ENCODE measurements at regions not wholly inside any gene's neighbourhood (a gene's known extent, or its start where the extent isn't known, plus 50 kb on each side); places are given as distances from the start of the nearest gene placed in this dataset.

DNA sequence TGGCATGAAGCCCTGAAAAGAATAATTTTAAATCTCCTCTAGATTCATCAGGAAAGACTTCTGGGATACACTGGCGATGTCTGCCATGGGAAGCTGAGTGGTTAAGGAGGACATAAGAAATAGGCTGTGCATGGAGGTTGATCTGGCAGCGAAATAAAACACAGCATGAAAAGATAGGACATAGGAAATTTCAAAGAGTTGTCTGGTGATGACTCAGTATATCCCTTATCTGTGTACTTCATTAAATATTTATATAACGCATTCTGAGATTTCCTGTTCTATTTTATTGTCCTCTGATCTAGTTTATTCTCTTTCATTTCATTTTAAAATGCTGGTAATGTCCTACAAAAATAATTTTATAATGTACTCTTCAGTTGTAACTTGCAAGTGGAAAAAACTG, 1337.3 kb upstream of the DDX18 start:
- Histone ChIP-seq H3K9ac (replicated peaks; ENCODE audit: extremely low read depth, insufficient read depth, low read length) (no peak overlapping the region), H3K4me2 (ENCODE audit: insufficient read depth, low read length) (no peak overlapping the region), H3K79me2 (ENCODE audit: control insufficient read depth, insufficient read depth, low read length) (no peaks in the 10 kb centered on the region), H3K36me3 (ENCODE audit: control insufficient read depth in 2 of 2, extremely low read depth in 1 of 2, insufficient read depth in 2 of 2, low read length in 2 of 2) (no peaks in the 10 kb centered on the region), H3K4me3 (replicated peaks in 1 of 3; ENCODE audit: insufficient read depth in 1 of 3, low read depth in 1 of 3, low read length in 3 of 3) (no peak overlapping the region), H2AFZ (ENCODE audit: low read depth, low read length) (no peak overlapping the region), H3K9me1 (replicated peaks; ENCODE audit: control insufficient read depth, extremely low read depth, insufficient read depth, low read length) (no peaks in the 10 kb centered on the region), H3K27ac (ENCODE audit: insufficient read depth, low read depth, low read length) (no peak overlapping the region), H3K27me3 (ENCODE audit: control insufficient read depth in 2 of 2, insufficient read depth in 2 of 2, low read length in 2 of 2) (no peaks in the 10 kb centered on the region), H3K9me3 (replicated peaks; ENCODE audit: control insufficient read depth, insufficient read depth, low read length) (peaks cover 3% of the 10 kb centered on the region), H3K4me1 (ENCODE audit: control insufficient read depth, extremely low read depth, insufficient read depth, low read length) (no peaks in the 10 kb centered on the region), H4K20me1 (replicated peaks; ENCODE audit: control insufficient read depth, extremely low read depth, insufficient read depth, low read length) (no peaks in the 10 kb centered on the region)
- BruUV-seq (replicated peaks): no TSS peak
- FAIRE-seq: no peak
- CTCF ChIA-PET: no interaction called here
- TF ChIP-seq POLR2A (IDR thresholded peaks at IDR 0.05; ENCODE audit: low read depth, low read length) (no peak), EZH2 (IDR thresholded peaks at IDR 0.05; ENCODE audit: borderline replicate concordance, low read depth, low read length, severe bottlenecking) (no peak)
- POLR2A ChIA-PET: no interaction called here
- dilution Hi-C loops (cut with MboI; ENCODE audit: extremely low pct_ligation_motif_present, low sequenced_read_pairs): no loop called here
- DNase-seq (ENCODE audit: low read depth, low spot score): no peak
- intact Hi-C loops (cut with micrococcal nuclease): no loop called here

DNA sequence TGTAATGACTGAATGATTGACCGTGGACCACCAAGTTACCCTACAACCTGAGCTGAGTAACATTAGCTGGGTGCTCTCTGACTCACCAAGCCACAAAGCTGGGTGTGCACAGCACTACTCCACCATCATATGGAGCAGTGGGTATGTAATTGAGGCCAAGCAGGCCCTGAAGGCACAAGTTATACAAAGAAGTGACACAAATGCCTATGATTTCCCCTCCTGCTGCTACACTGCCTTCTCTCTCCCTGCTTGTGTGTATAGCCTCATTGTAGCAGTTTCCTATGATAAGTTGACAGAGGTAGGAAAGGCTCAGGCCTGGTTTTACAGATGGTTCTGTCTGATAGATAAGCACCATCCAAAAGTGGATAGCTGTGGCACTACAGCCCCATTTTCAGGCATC, 1327.2 kb upstream of the DDX18 start:
- Histone ChIP-seq H3K36me3 (ENCODE audit: control insufficient read depth in 2 of 2, extremely low read depth in 1 of 2, insufficient read depth in 2 of 2, low read length in 2 of 2) (no peaks in the 10 kb centered on the region), H3K9ac (replicated peaks; ENCODE audit: extremely low read depth, insufficient read depth, low read length) (no peak overlapping the region), H3K4me2 (ENCODE audit: insufficient read depth, low read length) (no peak overlapping the region), H3K79me2 (ENCODE audit: control insufficient read depth, insufficient read depth, low read length) (no peaks in the 10 kb centered on the region), H3K4me3 (replicated peaks in 1 of 3; ENCODE audit: insufficient read depth in 1 of 3, low read depth in 1 of 3, low read length in 3 of 3) (no peak overlapping the region), H3K27me3 (ENCODE audit: control insufficient read depth in 2 of 2, insufficient read depth in 2 of 2, low read length in 2 of 2) (no peaks in the 10 kb centered on the region), H3K27ac (ENCODE audit: insufficient read depth, low read depth, low read length) (no peak overlapping the region), H3K9me3 (replicated peaks; ENCODE audit: control insufficient read depth, insufficient read depth, low read length) (peaks cover 12% of the 10 kb centered on the region), H3K9me1 (replicated peaks; ENCODE audit: control insufficient read depth, extremely low read depth, insufficient read depth, low read length) (no peaks in the 10 kb centered on the region), H3K4me1 (ENCODE audit: control insufficient read depth, extremely low read depth, insufficient read depth, low read length) (no peaks in the 10 kb centered on the region), H4K20me1 (replicated peaks; ENCODE audit: control insufficient read depth, extremely low read depth, insufficient read depth, low read length) (no peaks in the 10 kb centered on the region), H2AFZ (ENCODE audit: low read depth, low read length) (no peak overlapping the region)
- POLR2A ChIA-PET: no interaction called here
- dilution Hi-C loops (cut with MboI; ENCODE audit: extremely low pct_ligation_motif_present, low sequenced_read_pairs): no loop called here
- no TSS peak for BruUV-seq (replicated peaks)
- intact Hi-C loops (cut with micrococcal nuclease): no loop called here
- TF ChIP-seq CTCF (IDR thresholded peaks at IDR 0.05; ENCODE audit: extremely low read depth in 1 of 2, insufficient read depth in 1 of 2, low read depth in 1 of 2, low read length in 2 of 2): no peak
- TF ChIP-seq GATA2 (IDR thresholded peaks at IDR 0.05; ENCODE audit: insufficient read depth, insufficient read length, low read depth, low read length): no peak
- no peak for TF ChIP-seq FOS (IDR thresholded peaks at IDR 0.05; ENCODE audit: borderline replicate concordance, insufficient read depth, low read length)
- no peak for TF ChIP-seq POLR2A (IDR thresholded peaks at IDR 0.05; ENCODE audit: low read depth, low read length)
- TF ChIP-seq JUN (IDR thresholded peaks at IDR 0.05; ENCODE audit: borderline replicate concordance, insufficient read depth, insufficient read length, low read depth): no peak
- no peak for TF ChIP-seq POLR2AphosphoS5 (IDR thresholded peaks at IDR 0.05; ENCODE audit: insufficient read depth, low read depth, low read length)
- no peak for TF ChIP-seq MYC (IDR thresholded peaks at IDR 0.05; ENCODE audit: low read depth, low read length)
- no peak for TF ChIP-seq EZH2 (IDR thresholded peaks at IDR 0.05; ENCODE audit: borderline replicate concordance, low read depth, low read length, severe bottlenecking)
- TF ChIP-seq MAX (IDR thresholded peaks at IDR 0.05; ENCODE audit: insufficient read depth, insufficient read length): no peak
- FAIRE-seq: no peak
- no peak for DNase-seq (ENCODE audit: low read depth, low spot score)
- CTCF ChIA-PET: interaction anchor here (0.5 kb wide), 1 partner anchor 11 kb away, joined by 3 read pairs; no protein-coding TSS in a partner anchor
